ENCODE measurements at regions not wholly inside any gene's neighbourhood (a gene's known extent, or its start where the extent isn't known, plus 50 kb on each side); places are given as distances from the start of the nearest gene placed in this dataset.

DNA sequence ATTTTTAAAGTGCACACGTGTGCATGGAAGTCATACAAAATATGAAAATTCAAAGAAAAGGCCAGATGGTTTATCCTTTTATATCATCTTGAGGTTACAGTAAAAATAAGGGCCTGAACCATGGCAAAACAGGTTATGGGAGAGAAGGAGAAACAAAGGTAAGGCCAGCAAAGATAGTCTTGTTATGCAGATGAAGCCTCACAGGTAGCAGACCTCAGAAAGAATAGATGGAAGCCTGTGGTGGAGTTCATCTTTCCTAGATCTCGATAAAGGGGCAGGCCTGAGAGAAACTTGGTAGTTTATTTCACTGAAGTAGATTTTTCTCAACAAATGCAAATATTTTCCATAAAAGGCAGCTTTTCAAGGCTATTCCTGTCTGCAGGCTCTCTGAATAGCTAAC, 693.8 kb downstream of the KHDRBS2 start:
- CTCF ChIA-PET = no interaction called here
- H3K9me3 ChIP-seq (replicated peaks; ENCODE audit: control insufficient read depth, insufficient read depth, low read length) = peaks cover 2% of the 10 kb centered on the region
- FAIRE-seq = no peak

More for the DNA sequence above, 693.8 kb downstream of the KHDRBS2 start:
- H3K4me1 ChIP-seq (ENCODE audit: control insufficient read depth, extremely low read depth, insufficient read depth, low read length) = no peaks in the 10 kb centered on the region
- H3K4me3 ChIP-seq (replicated peaks in 1 of 3; ENCODE audit: insufficient read depth in 1 of 3, low read depth in 1 of 3, low read length in 3 of 3) = no peak overlapping the region
- H2AFZ ChIP-seq (ENCODE audit: low read depth, low read length) = no peak overlapping the region
- H4K20me1 ChIP-seq (replicated peaks; ENCODE audit: control insufficient read depth, extremely low read depth, insufficient read depth, low read length) = no peaks in the 10 kb centered on the region
- H3K36me3 ChIP-seq (ENCODE audit: control insufficient read depth in 2 of 2, extremely low read depth in 1 of 2, insufficient read depth in 2 of 2, low read length in 2 of 2) = no peaks in the 10 kb centered on the region
- H3K4me2 ChIP-seq (ENCODE audit: insufficient read depth, low read length) = no peak overlapping the region
- no peak for DNase-seq (ENCODE audit: low read depth, low spot score)
- H3K27me3 ChIP-seq (ENCODE audit: control insufficient read depth in 2 of 2, insufficient read depth in 2 of 2, low read length in 2 of 2) = no peaks in the 10 kb centered on the region
- TF ChIP-seq POLR2AphosphoS5 (IDR thresholded peaks at IDR 0.05; ENCODE audit: insufficient read depth, low read depth, low read length) (no peak), JUN (IDR thresholded peaks at IDR 0.05; ENCODE audit: borderline replicate concordance, insufficient read depth, insufficient read length, low read depth) (no peak), GATA2 (IDR thresholded peaks at IDR 0.05; ENCODE audit: insufficient read depth, insufficient read length, low read depth, low read length) (no peak), MYC (IDR thresholded peaks at IDR 0.05; ENCODE audit: low read depth, low read length) (no peak), FOS (IDR thresholded peaks at IDR 0.05; ENCODE audit: borderline replicate concordance, insufficient read depth, low read length) (no peak), POLR2A (IDR thresholded peaks at IDR 0.05; ENCODE audit: low read depth, low read length) (no peak), EZH2 (IDR thresholded peaks at IDR 0.05; ENCODE audit: borderline replicate concordance, low read depth, low read length, severe bottlenecking) (no peak)
- TF ChIP-seq, protein P1, sequence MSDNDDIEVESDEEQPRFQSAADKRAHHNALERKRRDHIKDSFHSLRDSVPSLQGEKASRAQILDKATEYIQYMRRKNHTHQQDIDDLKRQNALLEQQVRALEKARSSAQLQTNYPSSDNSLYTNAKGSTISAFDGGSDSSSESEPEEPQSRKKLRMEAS (IDR thresholded peaks at IDR 0.05; ENCODE audit: insufficient read depth, insufficient read length) = no peak
- TF ChIP-seq, protein P2, sequence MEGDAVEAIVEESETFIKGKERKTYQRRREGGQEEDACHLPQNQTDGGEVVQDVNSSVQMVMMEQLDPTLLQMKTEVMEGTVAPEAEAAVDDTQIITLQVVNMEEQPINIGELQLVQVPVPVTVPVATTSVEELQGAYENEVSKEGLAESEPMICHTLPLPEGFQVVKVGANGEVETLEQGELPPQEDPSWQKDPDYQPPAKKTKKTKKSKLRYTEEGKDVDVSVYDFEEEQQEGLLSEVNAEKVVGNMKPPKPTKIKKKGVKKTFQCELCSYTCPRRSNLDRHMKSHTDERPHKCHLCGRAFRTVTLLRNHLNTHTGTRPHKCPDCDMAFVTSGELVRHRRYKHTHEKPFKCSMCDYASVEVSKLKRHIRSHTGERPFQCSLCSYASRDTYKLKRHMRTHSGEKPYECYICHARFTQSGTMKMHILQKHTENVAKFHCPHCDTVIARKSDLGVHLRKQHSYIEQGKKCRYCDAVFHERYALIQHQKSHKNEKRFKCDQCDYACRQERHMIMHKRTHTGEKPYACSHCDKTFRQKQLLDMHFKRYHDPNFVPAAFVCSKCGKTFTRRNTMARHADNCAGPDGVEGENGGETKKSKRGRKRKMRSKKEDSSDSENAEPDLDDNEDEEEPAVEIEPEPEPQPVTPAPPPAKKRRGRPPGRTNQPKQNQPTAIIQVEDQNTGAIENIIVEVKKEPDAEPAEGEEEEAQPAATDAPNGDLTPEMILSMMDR (IDR thresholded peaks at IDR 0.05; ENCODE audit: extremely low read depth in 1 of 2, insufficient read depth in 1 of 2, low read depth in 1 of 2, low read length in 2 of 2) = no peak
- dilution Hi-C loops (cut with MboI; ENCODE audit: extremely low pct_ligation_motif_present, low sequenced_read_pairs) (no loop called here), intact Hi-C loops (cut with micrococcal nuclease) (no loop called here)
- H3K9me1 ChIP-seq (replicated peaks; ENCODE audit: control insufficient read depth, extremely low read depth, insufficient read depth, low read length) = no peaks in the 10 kb centered on the region
- no peak overlapping the region for H3K27ac ChIP-seq (ENCODE audit: insufficient read depth, low read depth, low read length)
- H3K9ac ChIP-seq (replicated peaks; ENCODE audit: extremely low read depth, insufficient read depth, low read length) = no peak overlapping the region
- POLR2A ChIA-PET = no interaction called here
- no TSS peak for BruUV-seq (replicated peaks)
- no peaks in the 10 kb centered on the region for H3K79me2 ChIP-seq (ENCODE audit: control insufficient read depth, insufficient read depth, low read length)
